Gastrocnemius medialis (tissue), 4 donors: ENCODE measurements at regions not wholly inside any gene's neighbourhood (a gene's known extent, or its start where the extent isn't known, plus 50 kb on each side); places are given as distances from the start of the nearest gene placed in this dataset.

Source experiments
- ATAC-seq, 2 donors: fragments of 150-250 bp; one replicate each; pipeline ENCODE4 v1.9.1; 2016
- DNase-seq, 2 donors: peaks; one replicate each; pipeline ENCODE4 v3.0.0-alpha.2; 2019
- H3K27ac ChIP-seq, 4 donors: fragments of 200-600 bp; sonication (generic); 1 replicate in 1 of 4; 2 replicates in 3 of 4; pipeline ENCODE4 v1.5.1; 2016 to 2018; ENCODE audit warnings: mild to moderate bottlenecking in 2 of 4, moderate library complexity in 1 of 4
- H3K27me3 ChIP-seq, 3 donors: fragments of 200-600 bp; sonication (generic) in 2 of 3; 1 replicate in 1 of 3; 2 replicates in 2 of 3; pipeline versions ENCODE4 v1.5.1 to v1.6.0; 2016 to 2019; ENCODE audit warnings: mild to moderate bottlenecking in 1 of 3, moderate library complexity in 1 of 3
- H3K36me3 ChIP-seq, 2 donors: fragments of 200-600 bp; sonication (generic) in 1 of 2; one replicate each; pipeline ENCODE4 v1.5.1; 2017 to 2018
- H3K4me1 ChIP-seq, 2 donors: fragments of 200-600 bp; sonication (generic) in 1 of 2; one replicate each; pipeline ENCODE4 v1.5.1; 2016 to 2017; ENCODE audit warnings: mild to moderate bottlenecking in 2 of 2
- H3K4me3 ChIP-seq, 4 donors: fragments of 200-600 bp; sonication (generic) in 3 of 4; 1 replicate in 1 of 4; 2 replicates in 3 of 4; pipeline ENCODE4 v1.5.1; 2016 to 2019; ENCODE audit warnings: mild to moderate bottlenecking in 2 of 4
- H3K9me3 ChIP-seq, 3 donors: fragments of 200-600 bp; sonication (generic) in 2 of 3; 1 replicate in 1 of 3; 2 replicates in 2 of 3; pipeline ENCODE4 v1.5.1; 2016 to 2019
- POLR2A ChIP-seq, 2 donors: fragments of 450-650 bp; IDR thresholded peaks; one replicate each; pipeline ENCODE4 v1.6.1; 2017; ENCODE audit warnings: antibody characterized with exemption in 2 of 2, mild to moderate bottlenecking in 2 of 2, moderate library complexity in 2 of 2
- in situ Hi-C, 4 donors: fragments of 200-750 bp; cut with MboI; loops; one replicate each; pipeline versions ENCODE4 v1.15.0 to v1.8.0; 2017; ENCODE audit warnings: low sequenced_read_pairs in 4 of 4
- intact Hi-C: fragments of 100-400 bp; cut with DNase I; formaldehyde crosslinking; loops from one replicate; pipeline ENCODE4 v1.15.1; 2023; ENCODE audit warnings: low total_unique reads
- TF ChIP-seq, protein P1 (sequence below), 5 experiments: fragments of 450-650 bp in 3 of 5; fragments of 200-600 bp in 2 of 5; sonication (generic) in 2 of 5; IDR thresholded peaks in 4 of 5; conservative IDR thresholded peaks in 1 of 5; 1 replicate in 4 of 5; 2 replicates in 1 of 5; pipeline ENCODE4 v1.5.1; 2016 to 2019; ENCODE audit warnings: antibody characterized with exemption in 5 of 5, mild to moderate bottlenecking in 3 of 5, moderate library complexity in 3 of 5

- no peak for DNase-seq
- Histone ChIP-seq H3K27ac (no peak overlapping the region), H3K4me3 (no peak overlapping the region), H3K9me3 (no peaks in the 10 kb centered on the region), H3K27me3 (no peaks in the 10 kb centered on the region), H3K4me1 (no peaks in the 10 kb centered on the region), H3K36me3 (no peaks in the 10 kb centered on the region)
- intact Hi-C loops (no loop called here), in situ Hi-C loops (no loop called here)
- TF ChIP-seq, protein P1, sequence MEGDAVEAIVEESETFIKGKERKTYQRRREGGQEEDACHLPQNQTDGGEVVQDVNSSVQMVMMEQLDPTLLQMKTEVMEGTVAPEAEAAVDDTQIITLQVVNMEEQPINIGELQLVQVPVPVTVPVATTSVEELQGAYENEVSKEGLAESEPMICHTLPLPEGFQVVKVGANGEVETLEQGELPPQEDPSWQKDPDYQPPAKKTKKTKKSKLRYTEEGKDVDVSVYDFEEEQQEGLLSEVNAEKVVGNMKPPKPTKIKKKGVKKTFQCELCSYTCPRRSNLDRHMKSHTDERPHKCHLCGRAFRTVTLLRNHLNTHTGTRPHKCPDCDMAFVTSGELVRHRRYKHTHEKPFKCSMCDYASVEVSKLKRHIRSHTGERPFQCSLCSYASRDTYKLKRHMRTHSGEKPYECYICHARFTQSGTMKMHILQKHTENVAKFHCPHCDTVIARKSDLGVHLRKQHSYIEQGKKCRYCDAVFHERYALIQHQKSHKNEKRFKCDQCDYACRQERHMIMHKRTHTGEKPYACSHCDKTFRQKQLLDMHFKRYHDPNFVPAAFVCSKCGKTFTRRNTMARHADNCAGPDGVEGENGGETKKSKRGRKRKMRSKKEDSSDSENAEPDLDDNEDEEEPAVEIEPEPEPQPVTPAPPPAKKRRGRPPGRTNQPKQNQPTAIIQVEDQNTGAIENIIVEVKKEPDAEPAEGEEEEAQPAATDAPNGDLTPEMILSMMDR (IDR thresholded peaks at IDR 0.05 in 4 of 5, conservative IDR thresholded peaks at IDR 0.05 in 1 of 5): no peak
- TF ChIP-seq POLR2A (IDR thresholded peaks at IDR 0.05): no peak
- no peak for ATAC-seq
These were observed 403.6 kb upstream of the NFIA start for GRCh38 chr1:60678802-60679201.

DNA sequence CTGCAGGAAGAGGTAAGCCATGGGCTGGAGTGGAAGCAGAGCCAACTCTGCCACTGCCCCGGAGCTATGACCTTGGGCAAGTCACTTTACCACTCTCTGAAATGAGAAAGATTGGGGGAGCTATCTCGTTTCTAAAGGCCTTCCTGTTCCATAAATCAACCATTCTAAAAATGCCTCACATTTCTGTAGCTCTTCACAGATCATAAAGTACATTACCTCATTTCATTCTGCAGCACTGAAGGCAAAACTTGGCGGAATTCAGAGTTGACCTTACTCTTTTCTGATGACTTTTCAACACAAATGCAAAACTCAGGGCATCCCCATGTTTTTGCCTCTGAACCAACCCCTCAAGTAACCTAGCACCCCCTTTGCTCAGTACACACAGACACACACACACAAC, 404.0 kb upstream of the NFIA start:
- H3K27ac ChIP-seq: no peak overlapping the region
- no peak overlapping the region for H3K4me3 ChIP-seq
- no peak for DNase-seq
- no peaks in the 10 kb centered on the region for H3K9me3 ChIP-seq
- H3K36me3 ChIP-seq: no peaks in the 10 kb centered on the region
- no peak for ATAC-seq
- H3K27me3 ChIP-seq: no peaks in the 10 kb centered on the region
- TF ChIP-seq, protein P1 (IDR thresholded peaks at IDR 0.05 in 4 of 5, conservative IDR thresholded peaks at IDR 0.05 in 1 of 5): no peak
- TF ChIP-seq POLR2A (IDR thresholded peaks at IDR 0.05): no peak
- H3K4me1 ChIP-seq: no peaks in the 10 kb centered on the region
- in situ Hi-C loops: no loop called here
- intact Hi-C loops: no loop called here

- H3K9me3 ChIP-seq: no peaks in the 10 kb centered on the region
- no peak overlapping the region for H3K27ac ChIP-seq
- no peak overlapping the region for H3K4me3 ChIP-seq
- intact Hi-C loops (no loop called here), in situ Hi-C loops (no loop called here)
- H3K36me3 ChIP-seq: no peaks in the 10 kb centered on the region
- H3K4me1 ChIP-seq: no peaks in the 10 kb centered on the region
- DNase-seq (no peak), ATAC-seq (no peak)
- TF ChIP-seq, protein P1 (IDR thresholded peaks at IDR 0.05 in 4 of 5, conservative IDR thresholded peaks at IDR 0.05 in 1 of 5): no peak
- TF ChIP-seq POLR2A (IDR thresholded peaks at IDR 0.05): no peak
- H3K27me3 ChIP-seq: no peaks in the 10 kb centered on the region
These were observed 409.9 kb upstream of the NFIA start for GRCh38 chr1:60672449-60672848.

DNA sequence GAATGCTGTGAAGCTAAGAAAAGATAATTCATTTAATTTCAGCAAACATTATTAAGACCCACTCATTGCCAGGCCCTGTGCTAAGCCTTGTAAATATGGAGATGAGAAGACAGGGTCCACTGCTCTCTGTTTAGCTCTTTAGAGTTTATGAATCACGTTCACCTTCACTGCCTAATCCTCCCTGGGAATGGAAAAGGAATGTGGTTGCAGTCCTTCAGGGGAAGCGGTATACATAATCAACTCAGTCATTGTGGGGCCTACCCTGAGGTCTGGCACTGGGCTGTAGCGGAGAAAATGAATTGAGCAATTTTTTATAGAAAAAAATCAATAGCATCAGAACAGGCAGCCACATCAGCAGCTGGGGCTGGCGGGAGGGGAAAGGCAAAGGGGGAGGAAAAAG, 412.1 kb upstream of the NFIA start:
- intact Hi-C loops: no loop called here
- Histone ChIP-seq H3K27me3 (no peaks in the 10 kb centered on the region), H3K36me3 (no peaks in the 10 kb centered on the region), H3K4me3 (no peak overlapping the region), H3K4me1 (no peaks in the 10 kb centered on the region), H3K9me3 (no peaks in the 10 kb centered on the region), H3K27ac (no peak overlapping the region)
- no peak for DNase-seq
- ATAC-seq: no peak
- TF ChIP-seq POLR2A (IDR thresholded peaks at IDR 0.05): no peak
- TF ChIP-seq, protein P1 (IDR thresholded peaks at IDR 0.05 in 4 of 5, conservative IDR thresholded peaks at IDR 0.05 in 1 of 5): no peak
- in situ Hi-C loops: no loop called here

- DNase-seq (no peak), ATAC-seq (no peak)
- Histone ChIP-seq H3K9me3 (no peaks in the 10 kb centered on the region), H3K4me1 (no peaks in the 10 kb centered on the region), H3K36me3 (no peaks in the 10 kb centered on the region), H3K27me3 (no peaks in the 10 kb centered on the region), H3K4me3 (no peak overlapping the region), H3K27ac (no peak overlapping the region)
- in situ Hi-C loops (no loop called here), intact Hi-C loops (no loop called here)
- TF ChIP-seq, protein P1 (IDR thresholded peaks at IDR 0.05 in 4 of 5, conservative IDR thresholded peaks at IDR 0.05 in 1 of 5): no peak
- TF ChIP-seq POLR2A (IDR thresholded peaks at IDR 0.05): no peak
These were observed 413.8 kb upstream of the NFIA start for GRCh38 chr1:60668585-60668984.
